ENCODE measurements at regions not wholly inside any gene's neighbourhood (a gene's known extent, or its start where the extent isn't known, plus 50 kb on each side); places are given as distances from the start of the nearest gene placed in this dataset.

GRCh38 chr17:65417406-65418221 lies 143.8 kb downstream of the AXIN2 start:
- intact Hi-C loops (cut with DNase I): no loop called here
- H3K4me1 ChIP-seq (ENCODE audit: control insufficient read depth in 2 of 3, insufficient read depth in 2 of 3, low read depth in 1 of 3, low read length in 3 of 3): no peaks in the 10 kb centered on the region
- no peaks in the 10 kb centered on the region for H3K36me3 ChIP-seq (ENCODE audit: control insufficient read depth in 2 of 3, insufficient read depth in 3 of 3, low read length in 3 of 3)
- H3K9ac ChIP-seq (ENCODE audit: low read length in 3 of 3): no peak overlapping the region
- no peaks in the 10 kb centered on the region for H3K27me3 ChIP-seq (ENCODE audit: control insufficient read depth, insufficient read depth, low read length)
- DNase-seq: no peak
- TF ChIP-seq CTCF (IDR thresholded peaks at IDR 0.05; ENCODE audit: borderline replicate concordance, extremely low read depth, insufficient read depth): no peak
- no peak for FAIRE-seq
- no peak overlapping the region for H3K27ac ChIP-seq (ENCODE audit: low read depth in 2 of 2, low read length in 2 of 2)
- H3K9me3 ChIP-seq (ENCODE audit: control insufficient read depth in 2 of 3, insufficient read depth in 1 of 3, low read length in 3 of 3): no peaks in the 10 kb centered on the region
- no peak overlapping the region for H3K4me3 ChIP-seq (ENCODE audit: low read length in 3 of 3)

GRCh38 chr17:65415991-65416390 lies 145.5 kb downstream of the AXIN2 start:
- no peak for TF ChIP-seq CTCF (IDR thresholded peaks at IDR 0.05; ENCODE audit: borderline replicate concordance, extremely low read depth, insufficient read depth)
- no peaks in the 10 kb centered on the region for H3K36me3 ChIP-seq (ENCODE audit: control insufficient read depth in 2 of 3, insufficient read depth in 3 of 3, low read length in 3 of 3)
- no peak overlapping the region for H3K9ac ChIP-seq (ENCODE audit: low read length in 3 of 3)
- no peaks in the 10 kb centered on the region for H3K9me3 ChIP-seq (ENCODE audit: control insufficient read depth in 2 of 3, insufficient read depth in 1 of 3, low read length in 3 of 3)
- H3K27ac ChIP-seq (ENCODE audit: low read depth in 2 of 2, low read length in 2 of 2): no peak overlapping the region
- no peaks in the 10 kb centered on the region for H3K4me1 ChIP-seq (ENCODE audit: control insufficient read depth in 2 of 3, insufficient read depth in 2 of 3, low read depth in 1 of 3, low read length in 3 of 3)
- DNase-seq (no peak), FAIRE-seq (no peak)
- no peaks in the 10 kb centered on the region for H3K27me3 ChIP-seq (ENCODE audit: control insufficient read depth, insufficient read depth, low read length)
- H3K4me3 ChIP-seq (ENCODE audit: low read length in 3 of 3): no peak overlapping the region
- intact Hi-C loops (cut with DNase I): no loop called here

DNA sequence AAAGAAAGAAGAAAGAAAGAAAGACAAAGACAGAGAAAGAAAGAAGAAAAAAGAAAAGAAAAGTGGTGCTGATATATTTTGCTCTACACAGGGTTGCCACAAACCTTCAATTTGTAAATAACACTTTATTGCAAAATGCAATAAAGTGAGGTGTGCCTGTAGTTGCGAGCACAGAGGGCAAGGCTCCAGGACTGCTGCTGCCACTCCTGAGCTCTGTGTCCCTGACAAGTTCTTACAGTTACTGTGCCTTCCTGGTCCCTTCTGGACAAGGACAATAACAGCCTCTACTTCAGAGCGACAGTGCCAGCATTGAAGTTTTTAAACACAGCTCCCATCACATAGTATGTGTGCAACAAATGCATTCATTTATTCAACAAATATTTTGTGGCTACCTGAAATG lies 148.1 kb downstream of the AXIN2 start:
- Histone ChIP-seq H3K4me3 (ENCODE audit: low read length in 3 of 3) (no peak overlapping the region), H3K27ac (ENCODE audit: low read depth in 2 of 2, low read length in 2 of 2) (no peak overlapping the region), H3K9me3 (ENCODE audit: control insufficient read depth in 2 of 3, insufficient read depth in 1 of 3, low read length in 3 of 3) (peaks cover 0 to 2% (median 0%) of the 10 kb centered on the region in 3 donors), H3K9ac (ENCODE audit: low read length in 3 of 3) (no peak overlapping the region), H3K36me3 (ENCODE audit: control insufficient read depth in 2 of 3, insufficient read depth in 3 of 3, low read length in 3 of 3) (no peaks in the 10 kb centered on the region), H3K27me3 (ENCODE audit: control insufficient read depth, insufficient read depth, low read length) (no peaks in the 10 kb centered on the region), H3K4me1 (ENCODE audit: control insufficient read depth in 2 of 3, insufficient read depth in 2 of 3, low read depth in 1 of 3, low read length in 3 of 3) (no peaks in the 10 kb centered on the region)
- DNase-seq: no peak
- no peak for FAIRE-seq
- intact Hi-C loops (cut with DNase I): no loop called here
- no peak for TF ChIP-seq CTCF (IDR thresholded peaks at IDR 0.05; ENCODE audit: borderline replicate concordance, extremely low read depth, insufficient read depth)
